ENCODE measurements at regions not wholly inside any gene's neighbourhood (a gene's known extent, or its start where the extent isn't known, plus 50 kb on each side); places are given as distances from the start of the nearest gene placed in this dataset.

DNA sequence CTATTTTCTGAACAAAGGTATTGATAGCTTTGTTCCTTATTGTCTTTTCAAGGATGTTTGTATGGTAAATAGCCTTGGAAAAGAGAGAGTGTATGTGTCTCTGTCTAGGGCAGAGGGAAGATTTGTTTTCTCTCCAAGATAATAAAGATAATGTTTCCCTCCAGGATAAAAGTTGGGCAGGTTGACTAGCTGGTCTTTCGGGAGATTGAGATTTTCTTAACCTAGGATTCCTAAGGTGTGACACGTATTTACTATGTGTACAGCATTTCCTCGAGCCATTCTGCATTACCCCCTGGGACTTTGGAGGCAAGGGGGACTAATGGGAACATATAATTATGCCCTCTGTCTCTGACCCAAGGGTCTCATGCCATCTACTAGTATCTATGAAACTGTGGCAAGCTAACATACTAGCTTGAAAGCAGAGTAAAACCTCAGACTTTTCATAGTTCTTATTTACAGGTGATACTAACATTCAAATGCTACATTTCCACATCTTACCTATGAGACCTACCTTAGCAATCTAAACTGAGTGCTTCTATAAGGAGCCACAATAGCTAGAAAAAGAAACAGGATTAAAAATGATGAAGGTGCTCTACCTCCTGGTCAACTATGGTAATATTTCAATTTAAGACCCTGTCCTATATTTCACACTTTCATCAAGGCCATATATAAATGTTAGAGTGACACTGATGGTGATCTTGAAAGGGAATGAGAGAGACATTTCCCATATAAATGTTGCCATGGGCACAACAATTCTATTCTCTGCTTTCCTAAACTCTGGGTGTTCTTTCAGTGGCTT is 252.9 kb upstream of the CBLB start:
- TF ChIP-seq, protein P1, sequence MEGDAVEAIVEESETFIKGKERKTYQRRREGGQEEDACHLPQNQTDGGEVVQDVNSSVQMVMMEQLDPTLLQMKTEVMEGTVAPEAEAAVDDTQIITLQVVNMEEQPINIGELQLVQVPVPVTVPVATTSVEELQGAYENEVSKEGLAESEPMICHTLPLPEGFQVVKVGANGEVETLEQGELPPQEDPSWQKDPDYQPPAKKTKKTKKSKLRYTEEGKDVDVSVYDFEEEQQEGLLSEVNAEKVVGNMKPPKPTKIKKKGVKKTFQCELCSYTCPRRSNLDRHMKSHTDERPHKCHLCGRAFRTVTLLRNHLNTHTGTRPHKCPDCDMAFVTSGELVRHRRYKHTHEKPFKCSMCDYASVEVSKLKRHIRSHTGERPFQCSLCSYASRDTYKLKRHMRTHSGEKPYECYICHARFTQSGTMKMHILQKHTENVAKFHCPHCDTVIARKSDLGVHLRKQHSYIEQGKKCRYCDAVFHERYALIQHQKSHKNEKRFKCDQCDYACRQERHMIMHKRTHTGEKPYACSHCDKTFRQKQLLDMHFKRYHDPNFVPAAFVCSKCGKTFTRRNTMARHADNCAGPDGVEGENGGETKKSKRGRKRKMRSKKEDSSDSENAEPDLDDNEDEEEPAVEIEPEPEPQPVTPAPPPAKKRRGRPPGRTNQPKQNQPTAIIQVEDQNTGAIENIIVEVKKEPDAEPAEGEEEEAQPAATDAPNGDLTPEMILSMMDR (IDR thresholded peaks at IDR 0.05), result no peak
- TF ChIP-seq ZFX (IDR thresholded peaks at IDR 0.05; ENCODE audit: borderline replicate concordance), result no peak

Data from 22Rv1 (cell line).